NCI-H1092 (cell line): ENCODE measurements at regions not wholly inside any gene's neighbourhood (a gene's known extent, or its start where the extent isn't known, plus 50 kb on each side); places are given as distances from the start of the nearest gene placed in this dataset.

Experiments used
- DNase-seq: peaks from one replicate; lab custom pipeline; 2025; lab: John Stamatoyannopoulos, UW

- no peak for DNase-seq
Observed at GRCh38 chr3:28738425-28738824, 389.8 kb upstream of the AZI2 start.

DNA sequence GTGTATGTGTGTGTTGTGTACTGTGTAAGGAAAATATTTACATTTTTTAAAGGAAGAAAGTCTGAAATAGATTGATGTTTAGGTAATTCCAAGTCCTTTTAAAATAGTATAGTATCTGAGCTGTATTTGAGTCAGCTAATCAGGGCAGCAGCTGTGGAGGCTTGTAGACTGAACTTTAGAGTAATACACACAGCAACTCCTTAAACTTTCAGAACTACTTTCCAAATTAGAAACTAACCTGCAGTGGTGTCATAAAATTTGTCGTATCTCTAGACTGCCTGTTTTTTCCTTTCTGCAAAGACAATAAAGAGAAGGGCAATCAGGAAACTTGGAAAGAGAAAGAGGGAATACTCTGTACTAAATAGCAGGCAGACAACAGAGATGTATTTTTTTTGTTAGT, 391.0 kb upstream of the AZI2 start:
- DNase-seq, result no peak

DNA sequence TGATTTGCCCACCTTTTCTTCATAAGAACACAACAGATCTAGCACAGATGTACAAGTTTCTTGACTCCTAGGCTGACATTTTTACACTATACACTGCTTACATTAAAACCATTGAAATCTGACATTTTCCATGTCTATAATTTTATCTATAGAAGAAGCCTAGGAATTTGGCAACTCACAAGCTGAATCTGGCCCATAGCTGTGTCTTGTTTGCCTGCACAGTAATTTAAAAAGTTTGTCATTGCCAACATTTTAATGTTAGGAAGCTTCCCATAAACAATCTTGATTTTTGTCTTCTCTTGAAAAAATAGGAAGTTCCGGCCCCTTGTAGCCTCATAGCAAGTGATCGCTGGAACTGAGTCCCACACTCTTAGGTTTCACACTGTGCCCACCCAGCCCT, 394.6 kb upstream of the AZI2 start:
- DNase-seq, result no peak

- no peak for DNase-seq
Observed at GRCh38 chr3:28743831-28744230, 395.2 kb upstream of the AZI2 start.

DNA sequence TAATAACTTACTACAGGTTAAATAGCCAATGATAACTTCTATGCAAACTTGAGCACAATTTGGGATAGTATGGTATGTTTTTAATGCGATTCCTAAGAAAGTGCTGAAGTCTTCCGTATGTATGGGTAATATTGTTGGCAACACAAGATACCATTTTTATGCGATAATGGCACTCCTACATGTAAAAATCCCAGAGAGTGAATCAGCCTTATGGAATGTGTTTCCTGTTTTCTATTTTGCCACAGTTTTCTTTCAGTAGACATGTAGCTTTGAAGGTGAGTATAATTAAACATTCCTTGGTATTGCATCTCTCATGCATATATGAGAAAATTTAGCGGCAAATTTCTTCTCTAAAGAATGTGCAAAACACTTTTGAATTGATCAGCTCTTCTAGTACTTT, 396.8 kb upstream of the AZI2 start:
- no peak for DNase-seq

- no peak for DNase-seq
Observed at GRCh38 chr3:28745916-28746617, 397.4 kb upstream of the AZI2 start.

- DNase-seq, result no peak
Observed at GRCh38 chr3:28746990-28747389, 398.4 kb upstream of the AZI2 start.

DNA sequence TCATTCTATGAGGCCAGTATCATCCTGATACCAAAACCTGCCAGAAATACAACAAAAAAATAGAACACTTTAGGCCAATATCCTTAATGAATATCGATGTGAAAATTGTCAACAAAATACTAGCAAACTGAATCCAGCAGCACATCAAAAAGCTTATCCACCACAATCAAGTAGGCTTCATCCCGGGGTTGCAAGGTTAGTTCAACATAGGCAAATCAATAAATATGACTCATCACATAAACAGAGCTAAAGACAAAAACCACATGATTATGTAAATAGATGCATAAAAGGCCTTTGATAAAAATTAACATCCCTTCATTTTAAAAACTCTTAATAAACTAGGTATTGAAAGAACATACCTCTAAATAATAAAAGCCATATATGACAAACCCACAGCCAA, 403.2 kb upstream of the AZI2 start:
- DNase-seq, result no peak

DNA sequence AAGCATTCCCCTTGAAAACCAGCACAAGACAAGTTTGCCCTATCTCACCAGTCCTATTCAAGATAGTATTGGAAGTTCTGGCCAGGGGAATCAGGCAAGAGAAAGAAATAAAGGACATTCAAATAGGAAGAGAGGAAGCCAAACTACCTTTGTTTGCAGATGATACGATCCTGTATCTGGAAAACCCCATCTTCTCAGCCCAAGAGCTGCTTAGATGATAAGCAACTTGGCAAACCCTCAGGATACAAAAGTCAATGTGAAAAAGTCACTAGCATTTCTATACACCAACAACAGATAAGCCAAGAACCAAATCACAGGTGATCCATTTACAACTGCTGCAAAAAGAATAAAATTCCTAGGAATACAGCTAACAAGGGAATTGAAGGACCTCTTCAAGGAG, 403.7 kb upstream of the AZI2 start:
- no peak for DNase-seq

- no peak for DNase-seq
Observed at GRCh38 chr3:28756056-28756455, 407.4 kb upstream of the AZI2 start.

- DNase-seq, result no peak
Observed at GRCh38 chr3:28758115-28758514, 409.5 kb upstream of the AZI2 start.

DNA sequence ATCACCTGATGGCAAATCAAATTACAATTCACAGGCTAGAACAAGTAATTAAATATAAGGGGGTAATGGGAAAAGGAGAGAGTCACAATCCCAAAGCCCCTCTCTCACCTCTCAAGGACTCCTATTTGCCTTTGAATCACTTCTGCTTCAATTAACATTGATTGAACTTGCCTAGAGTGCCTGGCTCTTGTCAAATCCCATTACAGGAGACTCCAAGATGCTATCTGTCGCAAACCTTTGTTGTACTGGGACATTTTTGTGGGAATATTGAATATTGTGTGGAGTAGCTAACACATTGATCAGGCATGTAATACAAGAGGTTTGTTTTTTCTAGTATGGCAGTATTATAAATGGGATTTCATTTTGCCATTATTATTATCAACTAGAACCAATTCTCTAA, 412.8 kb upstream of the AZI2 start:
- no peak for DNase-seq

DNA sequence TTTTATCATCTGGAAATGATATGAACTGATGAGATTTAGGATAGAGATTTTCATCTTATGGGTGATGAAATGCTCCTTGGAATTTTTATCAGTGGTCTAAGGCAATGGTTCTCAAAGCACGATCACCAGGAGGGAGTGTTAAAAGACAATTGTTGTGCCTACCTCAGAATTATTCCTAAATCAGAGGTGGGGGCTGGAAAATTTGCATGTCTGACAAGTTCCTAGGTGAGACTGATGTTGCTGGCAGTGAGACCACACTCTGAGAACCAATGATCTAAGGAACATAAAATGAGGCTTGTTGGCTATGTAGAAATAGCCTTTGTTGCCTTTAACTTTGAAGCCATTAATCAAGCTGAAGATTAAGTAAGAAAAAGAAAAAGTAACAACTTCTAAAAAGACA, 416.6 kb upstream of the AZI2 start:
- DNase-seq, result no peak

DNA sequence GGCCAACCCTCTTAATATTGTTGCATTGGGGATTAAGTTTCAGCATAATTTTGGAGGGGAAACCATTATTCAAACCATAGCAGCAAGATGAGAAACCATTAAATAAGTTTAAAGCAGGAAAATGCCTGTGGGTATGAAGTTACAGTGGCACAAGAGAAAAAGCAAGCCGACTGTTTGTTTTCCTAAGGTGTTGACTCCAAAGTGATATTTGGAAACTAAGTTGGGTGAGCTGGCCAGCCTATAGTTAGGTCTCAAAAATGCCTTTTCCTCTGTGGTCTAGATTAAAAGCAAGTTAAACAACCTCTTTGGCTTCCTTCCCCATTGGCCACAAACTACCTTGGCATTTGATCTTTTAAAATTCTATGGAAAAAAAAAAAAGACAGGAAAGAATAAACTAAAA, 419.8 kb upstream of the AZI2 start:
- no peak for DNase-seq

GRCh38 chr3:28777806-28778475, 429.3 kb upstream of the AZI2 start:
- no peak for DNase-seq

- DNase-seq, result no peak
Observed at GRCh38 chr3:28780480-28780879, 431.9 kb upstream of the AZI2 start.

DNA sequence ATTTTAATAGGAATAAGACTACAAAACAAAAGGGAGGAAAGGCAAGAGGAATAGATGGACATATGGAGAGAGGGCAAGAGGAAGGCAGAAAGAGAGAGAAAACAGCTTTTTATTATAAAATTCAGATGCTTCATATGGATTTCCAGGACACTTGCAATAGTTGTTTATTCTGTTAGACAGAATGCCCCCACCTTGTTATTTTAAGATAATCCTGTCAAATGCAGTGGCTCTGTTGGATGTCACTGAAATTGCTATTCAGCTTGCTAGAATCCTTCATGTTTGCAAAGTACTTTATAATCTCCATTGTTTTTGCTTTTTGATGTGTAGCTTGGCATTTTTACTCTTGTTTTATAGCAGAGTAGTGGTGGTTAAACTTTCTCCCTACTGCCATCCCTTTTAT, 432.4 kb upstream of the AZI2 start:
- DNase-seq, result no peak

DNA sequence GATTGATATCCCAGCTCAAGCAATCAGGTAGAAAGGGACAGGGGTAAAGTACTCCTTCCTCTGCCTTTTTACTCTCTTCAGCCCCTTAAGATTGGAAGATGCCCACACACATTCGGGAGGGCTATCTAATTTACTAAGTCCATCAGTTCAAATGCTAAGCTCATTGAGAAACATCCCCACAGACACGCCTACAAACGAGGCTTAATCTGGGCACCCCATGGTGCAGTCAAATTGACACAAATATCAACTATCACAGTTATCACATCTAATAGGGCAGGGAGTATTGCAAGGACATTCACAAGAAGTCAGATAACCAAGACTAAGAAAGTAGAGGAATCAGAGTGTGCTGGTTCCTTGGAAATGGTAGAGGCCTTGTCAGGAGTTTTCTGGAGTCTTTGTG, 437.8 kb upstream of the AZI2 start:
- DNase-seq, result no peak

- no peak for DNase-seq
Observed at GRCh38 chr3:28788571-28788970, 439.9 kb upstream of the AZI2 start.

DNA sequence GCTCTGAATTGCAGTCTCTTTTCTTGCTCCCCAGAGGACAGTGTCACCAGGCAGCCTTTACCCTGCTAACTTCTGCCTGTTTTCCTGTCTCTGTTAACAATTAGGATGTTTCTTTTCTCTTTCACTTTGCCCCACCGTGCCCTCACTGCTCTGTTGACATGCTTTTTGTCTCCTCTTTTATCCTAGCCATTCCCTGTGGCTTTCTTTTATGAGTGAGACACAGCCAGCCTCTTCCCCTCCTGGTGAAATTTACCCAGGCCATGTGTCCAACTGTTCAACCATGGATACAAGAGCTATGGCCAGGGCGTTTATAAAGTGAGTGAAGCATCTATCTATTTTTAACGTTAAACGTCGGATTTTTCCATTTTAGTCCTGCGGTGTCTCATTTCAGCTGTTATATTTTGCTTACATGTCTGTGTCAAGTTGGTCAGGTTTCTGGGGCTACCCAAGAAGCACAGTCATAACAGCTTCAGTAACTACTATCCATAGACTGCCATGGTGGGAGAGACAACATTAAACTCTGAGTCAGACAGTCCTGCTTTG, 443.2 kb upstream of the AZI2 start:
- DNase-seq, result no peak

DNA sequence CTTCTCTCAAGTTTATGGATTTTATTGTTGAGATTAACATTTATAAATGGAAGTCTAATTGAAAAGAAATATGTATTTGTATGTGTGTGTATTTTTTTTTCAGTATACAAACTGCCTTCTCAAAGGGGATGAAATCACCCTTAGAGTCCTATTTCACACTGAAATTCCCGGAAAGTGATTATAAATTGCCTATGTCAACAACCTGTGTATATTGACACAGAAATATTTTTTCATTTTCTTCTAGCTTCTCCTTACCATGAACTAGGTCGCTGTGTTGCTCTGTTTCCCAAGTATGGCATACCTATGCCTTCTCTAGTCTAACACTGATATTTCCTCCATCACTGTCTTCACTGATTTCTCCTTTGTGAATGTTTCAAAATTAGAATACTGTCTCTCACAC, 444.0 kb upstream of the AZI2 start:
- DNase-seq, result no peak

- no peak for DNase-seq
Observed at GRCh38 chr3:28799084-28799483, 450.5 kb upstream of the AZI2 start.

DNA sequence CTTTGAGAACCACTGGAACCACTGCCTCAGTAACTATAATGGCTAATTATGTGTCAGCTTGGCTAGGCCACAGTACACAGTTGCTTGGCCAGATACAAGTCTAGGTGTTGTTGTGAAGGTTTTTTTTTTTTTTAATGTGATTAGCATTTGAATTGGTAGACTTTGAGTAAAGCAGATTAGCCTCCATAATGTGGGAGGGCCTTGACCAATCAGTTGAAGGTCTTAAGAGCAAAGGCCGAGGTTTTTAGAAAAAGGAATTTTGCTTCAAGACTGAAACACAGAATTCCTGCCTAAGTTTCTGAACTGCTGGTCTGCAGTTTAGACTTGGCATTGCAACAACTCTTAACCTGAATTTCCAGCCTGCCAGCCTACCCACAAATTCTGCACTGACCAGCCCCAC, 451.6 kb upstream of the AZI2 start:
- DNase-seq, result no peak

GRCh38 chr3:28808068-28808467, 459.4 kb upstream of the AZI2 start:
- DNase-seq, result no peak
